CD14-positive monocyte (primary cell): ENCODE measurements at regions not wholly inside any gene's neighbourhood (a gene's known extent, or its start where the extent isn't known, plus 50 kb on each side); places are given as distances from the start of the nearest gene placed in this dataset.

ENCODE experiments used
- DNase-seq, 3 donors: peaks; one replicate each; pipeline ENCODE4 v3.0.0-alpha.2; 2011 to 2022
- H2AFZ ChIP-seq: 2 replicates; pipeline ENCODE4 v1.6.0; 2012; ENCODE audit warnings: mild to moderate bottlenecking, low read depth, low read length, inconsistent platforms; ENCODE audit not compliant: insufficient read depth, poor library complexity, severe bottlenecking
- H3K27ac ChIP-seq, 2 donors: 1 replicate in 1 of 2; 2 replicates in 1 of 2; pipeline ENCODE4 v1.5.1; 2012 to 2013; ENCODE audit warnings: low read length in 2 of 2, control low read depth in 1 of 2, inconsistent platforms in 1 of 2, low read depth in 1 of 2, mild to moderate bottlenecking in 1 of 2
- H3K27me3 ChIP-seq, 2 donors: one replicate each; pipeline versions ENCODE4 v1.6.0 to v1.6.1; 2011 to 2013; ENCODE audit warnings: low read length in 2 of 2; ENCODE audit not compliant: control insufficient read depth in 2 of 2, insufficient read depth in 2 of 2
- H3K36me3 ChIP-seq, 2 donors: replicated peaks in 1 of 2; 1 replicate in 1 of 2; 2 replicates in 1 of 2; pipeline versions ENCODE4 v1.5.1 to v1.6.1; 2012 to 2013; ENCODE audit warnings: low read length in 2 of 2, control low read depth in 1 of 2, inconsistent platforms in 1 of 2, mild to moderate bottlenecking in 1 of 2; ENCODE audit not compliant: insufficient read depth in 2 of 2, control insufficient read depth in 1 of 2
- H3K4me1 ChIP-seq, 2 donors: 1 replicate in 1 of 2; 2 replicates in 1 of 2; pipeline versions ENCODE4 v1.5.1 to v1.6.1; 2012 to 2013; ENCODE audit warnings: low read length in 2 of 2, control low read depth in 1 of 2, inconsistent platforms in 1 of 2, mild to moderate bottlenecking in 1 of 2, moderate library complexity in 1 of 2; ENCODE audit not compliant: insufficient read depth in 2 of 2, control insufficient read depth in 1 of 2
- H3K4me2 ChIP-seq: replicated peaks from 2 replicates; pipeline ENCODE3; 2012; ENCODE audit warnings: low read length, moderate library complexity, mild to moderate bottlenecking; ENCODE audit not compliant: poor library complexity, severe bottlenecking; ENCODE audit errors: extremely low read depth
- H3K4me3 ChIP-seq, 3 experiments: fragments of 200-600 bp in 1 of 3; sonication (generic) in 1 of 3; replicated peaks in 1 of 3; 1 replicate in 2 of 3; 2 replicates in 1 of 3; pipeline ENCODE4 v1.5.1; 2011 to 2013; ENCODE audit warnings: low read length in 3 of 3, mild to moderate bottlenecking in 3 of 3, control low read depth in 2 of 3, low read depth in 2 of 3, inconsistent platforms in 1 of 3, moderate library complexity in 1 of 3
- H3K79me2 ChIP-seq: 2 replicates; pipeline ENCODE4 v1.6.0; 2012; ENCODE audit warnings: mild to moderate bottlenecking, control low read depth, inconsistent platforms, low read length, moderate library complexity; ENCODE audit not compliant: insufficient read depth
- H3K9ac ChIP-seq: 2 replicates; pipeline ENCODE4 v1.6.0; 2017; ENCODE audit warnings: low read length, mild to moderate bottlenecking; ENCODE audit not compliant: insufficient read depth, poor library complexity, severe bottlenecking
- H3K9me3 ChIP-seq, 2 donors: replicated peaks in 1 of 2; 1 replicate in 1 of 2; 2 replicates in 1 of 2; pipeline versions ENCODE4 v1.5.1 to v1.6.1; 2012 to 2013; ENCODE audit warnings: low read length in 2 of 2, control low read depth in 1 of 2; ENCODE audit not compliant: control insufficient read depth in 1 of 2, insufficient read depth in 1 of 2
- H4K20me1 ChIP-seq: 2 replicates; pipeline ENCODE4 v1.6.0; 2012; ENCODE audit warnings: mild to moderate bottlenecking, low read length, control low read depth, moderate library complexity; ENCODE audit not compliant: insufficient read depth
- H3K27ac Mint-ChIP-seq, 7 donors: one replicate each; pipeline ENCODE4 v1.8.0; 2020; ENCODE audit warnings: mild to moderate bottlenecking in 7 of 7, mixed read lengths in 7 of 7, moderate library complexity in 6 of 7, inconsistent platforms in 2 of 7
- H3K27me3 Mint-ChIP-seq, 3 donors: one replicate each; pipeline ENCODE4 v1.8.0; 2021 to 2022; ENCODE audit warnings: low read depth in 3 of 3, mild to moderate bottlenecking in 3 of 3, mixed read lengths in 3 of 3, moderate library complexity in 3 of 3, inconsistent platforms in 1 of 3
- H3K36me3 Mint-ChIP-seq, 2 donors: one replicate each; pipeline ENCODE4 v1.8.0; 2020; ENCODE audit warnings: mixed read lengths in 2 of 2, inconsistent platforms in 1 of 2, mild to moderate bottlenecking in 1 of 2
- H3K4me1 Mint-ChIP-seq: one replicate; pipeline ENCODE4 v1.8.0; 2020; ENCODE audit warnings: mild to moderate bottlenecking, mixed read lengths
- H3K4me3 Mint-ChIP-seq, 2 donors: one replicate each; pipeline ENCODE4 v1.8.0; 2020; ENCODE audit warnings: mild to moderate bottlenecking in 2 of 2, mixed read lengths in 2 of 2, moderate library complexity in 1 of 2
- H3K9me3 Mint-ChIP-seq, 7 donors: one replicate each; pipeline ENCODE4 v1.8.0; 2020 to 2022; ENCODE audit warnings: mixed read lengths in 7 of 7, mild to moderate bottlenecking in 6 of 7, moderate library complexity in 6 of 7, inconsistent platforms in 2 of 7
- CTCF ChIP-seq: fragments of 200-600 bp; IDR thresholded peaks from one replicate; pipeline ENCODE4 v1.8.0; 2022; ENCODE audit warnings: antibody characterized with exemption, mild to moderate bottlenecking
- WGBS: methylation state at CpG from one replicate; pipeline ENCODE4 v1.1.5; 2013; ENCODE audit warnings: missing lambda C conversion rate; ENCODE audit not compliant: insufficient coverage; 5-methylcytosine and 5-hydroxymethylcytosine counted together
- intact Hi-C, 2 donors: fragments of 100-400 bp; cut with micrococcal nuclease; formaldehyde crosslinking; loops; one replicate each; pipeline versions ENCODE4 v1.15.0 to v1.15.1; 2023

- Histone ChIP-seq H3K4me3 (no peak overlapping the region), H3K36me3 (no peaks in the 10 kb centered on the region), H3K9ac (no peak overlapping the region), H4K20me1 (no peaks in the 10 kb centered on the region), H3K4me2 (no peak overlapping the region), H3K9me3 (no peaks in the 10 kb centered on the region), H2AFZ (no peak overlapping the region), H3K79me2 (no peaks in the 10 kb centered on the region), H3K4me1 (peaks cover 0 to 8% of the 10 kb centered on the region in 2 donors), H3K27me3 (no peaks in the 10 kb centered on the region), H3K27ac (no peak overlapping the region)
- no CpG with 5 or more reads among the region's 2 CpGs for WGBS
- Mint-ChIP-seq H3K4me3 (no peak overlapping the region), H3K36me3 (no peaks in the 10 kb centered on the region), H3K27me3 (peaks cover 0 to 3% (median 0%) of the 10 kb centered on the region in 3 donors), H3K9me3 (peaks cover 0 to 10% (median 2%) of the 10 kb centered on the region in 7 donors), H3K4me1 (peaks cover 15% of the 10 kb centered on the region), H3K27ac (no peak overlapping the region)
- DNase-seq: no peak
- TF ChIP-seq CTCF: no peak
- intact Hi-C loops: no loop called here
Measured at GRCh38 chr4:110372485-110372884, 103.5 kb upstream of the ENPEP start.

- no peak overlapping the region for H3K27ac Mint-ChIP-seq
- Histone ChIP-seq H3K4me3 (no peak overlapping the region), H3K9ac (no peak overlapping the region), H4K20me1 (no peaks in the 10 kb centered on the region), H3K27me3 (no peaks in the 10 kb centered on the region), H3K4me2 (no peak overlapping the region), H3K4me1 (peaks cover 0 to 8% of the 10 kb centered on the region in 2 donors), H3K27ac (no peak overlapping the region), H3K9me3 (no peaks in the 10 kb centered on the region), H3K79me2 (no peaks in the 10 kb centered on the region), H2AFZ (no peak overlapping the region), H3K36me3 (no peaks in the 10 kb centered on the region)
- TF ChIP-seq CTCF: no peak
- no CpG with 5 or more reads among the region's 4 CpGs for WGBS
- intact Hi-C loops: no loop called here
- DNase-seq: no peak
- H3K4me1 Mint-ChIP-seq: peaks cover 15% of the 10 kb centered on the region
- peaks cover 0 to 3% (median 0%) of the 10 kb centered on the region in 3 donors for H3K27me3 Mint-ChIP-seq
- H3K4me3 Mint-ChIP-seq: no peak overlapping the region
- peaks cover 0 to 10% (median 2%) of the 10 kb centered on the region in 7 donors for H3K9me3 Mint-ChIP-seq
- H3K36me3 Mint-ChIP-seq: no peaks in the 10 kb centered on the region
Measured at GRCh38 chr4:110371016-110371770, 104.8 kb upstream of the ENPEP start.
